Vagina (tissue), 2 donors: ENCODE measurements at regions not wholly inside any gene's neighbourhood (a gene's known extent, or its start where the extent isn't known, plus 50 kb on each side); places are given as distances from the start of the nearest gene placed in this dataset.

Experiments used
- DNase-seq, 2 donors: peaks; one replicate each; pipeline ENCODE4 v3.0.0-alpha.2; 2017; ENCODE audit errors: extremely low spot score in 2 of 2
- H3K27ac ChIP-seq: fragments of 200-600 bp; sonication (generic); one replicate; pipeline ENCODE4 v1.5.1; 2019
- H3K27me3 ChIP-seq: fragments of 200-600 bp; sonication (generic); one replicate; pipeline ENCODE4 v1.5.1; 2019
- H3K36me3 ChIP-seq, 2 donors: fragments of 200-600 bp; sonication (generic); one replicate each; pipeline ENCODE4 v1.5.1; 2017 to 2019
- H3K4me1 ChIP-seq: fragments of 200-600 bp; sonication (generic); one replicate; pipeline ENCODE4 v1.5.1; 2019
- H3K4me3 ChIP-seq, 2 donors: fragments of 200-600 bp; sonication (generic); 1 replicate in 1 of 2; 2 replicates in 1 of 2; pipeline ENCODE4 v1.5.1; 2016 to 2019
- H3K9me3 ChIP-seq: fragments of 200-600 bp; sonication (generic); one replicate; pipeline ENCODE4 v1.5.1; 2019
- POLR2A ChIP-seq, 2 donors: fragments of 450-650 bp; IDR thresholded peaks; one replicate each; pipeline ENCODE4 v1.6.1; 2017; ENCODE audit warnings: antibody characterized with exemption in 2 of 2, mild to moderate bottlenecking in 2 of 2, moderate library complexity in 2 of 2
- POLR2AphosphoS5 ChIP-seq, 2 donors: sonication (generic); formaldehyde crosslinking; IDR thresholded peaks; one replicate each; pipeline ENCODE4 v1.9.0; 2017; ENCODE audit warnings: antibody characterized with exemption in 2 of 2, mild to moderate bottlenecking in 2 of 2, low read depth in 1 of 2; ENCODE audit not compliant: insufficient read depth in 1 of 2
- intact Hi-C: fragments of 100-400 bp; cut with DNase I; formaldehyde crosslinking; loops from one replicate; pipeline ENCODE4 v1.15.1; 2023
- TF ChIP-seq, protein P1 (sequence below), 3 experiments: fragments of 450-650 bp in 2 of 3; fragments of 200-600 bp in 1 of 3; sonication (generic) in 1 of 3; IDR thresholded peaks; one replicate each; pipeline ENCODE4 v1.5.1; 2017 to 2019; ENCODE audit warnings: antibody characterized with exemption in 3 of 3, mild to moderate bottlenecking in 2 of 3, moderate library complexity in 2 of 3

DNA sequence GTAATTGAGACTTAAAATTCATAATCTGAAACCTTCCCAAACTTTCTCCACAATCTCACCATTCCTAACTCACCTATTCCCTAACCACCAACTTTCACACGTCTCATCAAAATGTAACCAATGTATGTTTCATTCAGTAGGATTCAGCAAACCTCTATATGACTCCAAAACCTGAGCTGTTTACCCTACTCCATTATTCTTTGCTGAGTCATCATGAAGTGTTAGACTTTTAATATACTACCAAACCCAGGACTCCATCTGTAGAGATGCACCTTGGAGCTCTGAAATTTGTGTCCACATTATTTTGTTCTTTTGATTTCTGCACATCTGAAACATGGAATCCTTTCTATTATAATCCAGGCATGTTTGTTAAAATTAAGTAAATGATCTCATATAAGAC is 727.0 kb upstream of the PIK3C3 start:
- no peaks in the 10 kb centered on the region for H3K9me3 ChIP-seq
- no peaks in the 10 kb centered on the region for H3K36me3 ChIP-seq
- H3K4me3 ChIP-seq: no peak overlapping the region
- no peak for TF ChIP-seq POLR2AphosphoS5 (IDR thresholded peaks at IDR 0.05; ENCODE audit: insufficient read depth in 1 of 2, low read depth in 1 of 2)
- TF ChIP-seq, protein P1, sequence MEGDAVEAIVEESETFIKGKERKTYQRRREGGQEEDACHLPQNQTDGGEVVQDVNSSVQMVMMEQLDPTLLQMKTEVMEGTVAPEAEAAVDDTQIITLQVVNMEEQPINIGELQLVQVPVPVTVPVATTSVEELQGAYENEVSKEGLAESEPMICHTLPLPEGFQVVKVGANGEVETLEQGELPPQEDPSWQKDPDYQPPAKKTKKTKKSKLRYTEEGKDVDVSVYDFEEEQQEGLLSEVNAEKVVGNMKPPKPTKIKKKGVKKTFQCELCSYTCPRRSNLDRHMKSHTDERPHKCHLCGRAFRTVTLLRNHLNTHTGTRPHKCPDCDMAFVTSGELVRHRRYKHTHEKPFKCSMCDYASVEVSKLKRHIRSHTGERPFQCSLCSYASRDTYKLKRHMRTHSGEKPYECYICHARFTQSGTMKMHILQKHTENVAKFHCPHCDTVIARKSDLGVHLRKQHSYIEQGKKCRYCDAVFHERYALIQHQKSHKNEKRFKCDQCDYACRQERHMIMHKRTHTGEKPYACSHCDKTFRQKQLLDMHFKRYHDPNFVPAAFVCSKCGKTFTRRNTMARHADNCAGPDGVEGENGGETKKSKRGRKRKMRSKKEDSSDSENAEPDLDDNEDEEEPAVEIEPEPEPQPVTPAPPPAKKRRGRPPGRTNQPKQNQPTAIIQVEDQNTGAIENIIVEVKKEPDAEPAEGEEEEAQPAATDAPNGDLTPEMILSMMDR (IDR thresholded peaks at IDR 0.05): no peak
- H3K27me3 ChIP-seq: no peaks in the 10 kb centered on the region
- no peak overlapping the region for H3K27ac ChIP-seq
- H3K4me1 ChIP-seq: no peaks in the 10 kb centered on the region
- intact Hi-C loops: no loop called here
- no peak for DNase-seq

DNA sequence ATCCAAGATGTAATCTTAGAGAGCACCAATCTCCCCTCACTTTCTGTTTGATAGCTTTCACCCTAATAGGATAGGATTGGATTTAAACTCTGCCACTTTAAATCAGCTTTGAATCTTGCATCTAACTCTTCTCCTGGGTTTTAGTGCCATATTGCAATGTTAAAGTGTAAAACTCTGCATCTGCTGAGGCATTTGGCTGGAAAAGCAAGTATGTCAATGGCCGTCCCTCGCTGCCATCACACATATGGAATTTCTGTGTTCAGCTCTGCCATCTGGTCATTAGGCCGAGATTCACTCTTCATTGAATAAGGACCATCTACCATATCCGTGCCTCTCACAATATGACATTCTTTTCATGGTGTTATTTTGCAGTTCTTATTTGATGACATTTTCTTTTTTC is 728.1 kb upstream of the PIK3C3 start:
- Histone ChIP-seq H3K27me3 (no peaks in the 10 kb centered on the region), H3K4me3 (no peak overlapping the region), H3K36me3 (no peaks in the 10 kb centered on the region), H3K4me1 (no peaks in the 10 kb centered on the region), H3K9me3 (no peaks in the 10 kb centered on the region), H3K27ac (no peak overlapping the region)
- TF ChIP-seq, protein P1 (IDR thresholded peaks at IDR 0.05): no peak
- TF ChIP-seq POLR2AphosphoS5 (IDR thresholded peaks at IDR 0.05; ENCODE audit: insufficient read depth in 1 of 2, low read depth in 1 of 2) (no peak), POLR2A (IDR thresholded peaks at IDR 0.05) (no peak)
- no peak for DNase-seq
- intact Hi-C loops: no loop called here

DNA sequence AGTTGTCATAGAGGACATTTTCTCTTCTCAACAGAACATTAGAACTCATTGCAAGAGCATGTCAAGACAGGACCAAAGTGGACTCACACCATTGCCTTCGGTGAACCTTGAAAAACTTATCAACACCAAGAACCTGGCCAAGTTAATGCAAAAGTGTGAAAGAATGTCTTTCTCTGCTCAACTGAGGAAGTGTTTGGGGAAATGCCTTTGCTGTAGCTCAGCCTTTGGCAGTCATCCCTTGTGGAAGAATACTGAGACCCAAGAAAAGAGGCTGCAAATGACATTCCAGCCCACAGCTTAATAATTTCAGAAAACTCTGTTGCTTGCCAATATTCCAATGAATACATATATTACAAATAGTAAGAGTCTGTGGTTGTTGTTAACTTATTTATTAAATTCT is 728.8 kb upstream of the PIK3C3 start:
- TF ChIP-seq, protein P1 (IDR thresholded peaks at IDR 0.05): no peak
- no peak for TF ChIP-seq POLR2AphosphoS5 (IDR thresholded peaks at IDR 0.05; ENCODE audit: insufficient read depth in 1 of 2, low read depth in 1 of 2)
- TF ChIP-seq POLR2A (IDR thresholded peaks at IDR 0.05): no peak
- Histone ChIP-seq H3K4me1 (no peaks in the 10 kb centered on the region), H3K9me3 (no peaks in the 10 kb centered on the region), H3K27me3 (no peaks in the 10 kb centered on the region), H3K4me3 (no peak overlapping the region), H3K27ac (no peak overlapping the region), H3K36me3 (no peaks in the 10 kb centered on the region)
- no peak for DNase-seq
- intact Hi-C loops: no loop called here

DNA sequence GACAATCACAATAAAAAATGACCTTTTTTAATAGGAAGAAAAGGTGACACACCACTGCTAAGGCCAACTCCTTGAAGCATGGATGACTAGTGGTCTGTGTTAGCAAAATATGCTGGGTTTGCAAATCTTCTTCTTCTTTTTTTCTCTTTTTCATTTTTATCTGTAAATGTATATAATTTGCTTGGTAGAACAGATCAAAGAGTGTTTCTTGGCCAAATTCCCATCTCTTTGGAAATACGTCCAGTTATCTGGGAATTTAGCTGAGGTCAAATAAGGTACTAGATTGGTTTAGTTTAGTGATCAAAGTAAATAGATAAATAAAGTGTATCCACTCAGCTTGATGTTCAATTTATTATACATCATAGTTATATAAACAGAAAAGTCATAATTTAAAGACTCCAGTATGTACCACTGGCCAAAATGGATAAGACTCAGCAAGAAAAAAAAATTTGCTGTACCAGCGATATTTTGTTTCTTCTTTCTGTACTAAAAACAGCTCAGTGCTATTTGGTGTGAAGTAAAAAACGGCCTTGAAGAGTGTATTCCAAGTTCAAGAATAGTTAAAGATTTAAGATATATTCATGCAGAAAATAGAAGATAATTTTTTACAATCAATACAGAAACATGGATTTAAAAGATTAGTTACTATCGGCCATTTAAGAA is 738.6 kb upstream of the PIK3C3 start:
- intact Hi-C loops: no loop called here
- Histone ChIP-seq H3K4me3 (no peak overlapping the region), H3K36me3 (no peaks in the 10 kb centered on the region), H3K4me1 (no peaks in the 10 kb centered on the region), H3K9me3 (no peaks in the 10 kb centered on the region), H3K27me3 (no peaks in the 10 kb centered on the region), H3K27ac (no peak overlapping the region)
- no peak for DNase-seq
- TF ChIP-seq POLR2A (IDR thresholded peaks at IDR 0.05): no peak
- no peak for TF ChIP-seq POLR2AphosphoS5 (IDR thresholded peaks at IDR 0.05; ENCODE audit: insufficient read depth in 1 of 2, low read depth in 1 of 2)
- TF ChIP-seq, protein P1 (IDR thresholded peaks at IDR 0.05): no peak

DNA sequence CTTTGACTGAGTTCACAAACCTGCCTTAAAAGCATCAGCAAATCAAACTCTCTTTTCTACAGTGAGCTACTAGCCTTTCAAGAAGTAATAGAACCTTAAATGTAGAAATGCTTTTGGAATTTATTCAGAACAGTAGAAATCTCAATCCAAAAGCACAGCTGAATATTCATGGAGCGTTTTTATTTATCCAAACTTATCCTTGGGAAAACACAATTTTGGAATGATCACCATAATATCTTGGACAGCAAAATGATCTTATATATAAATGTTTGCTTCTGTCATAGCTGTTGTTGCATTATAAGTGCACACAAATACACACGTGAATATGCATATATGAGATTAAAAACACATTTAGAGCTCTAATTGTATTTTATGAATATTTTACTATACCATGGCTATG is 747.3 kb upstream of the PIK3C3 start:
- Histone ChIP-seq H3K4me3 (no peak overlapping the region), H3K27ac (no peak overlapping the region), H3K4me1 (no peaks in the 10 kb centered on the region), H3K9me3 (no peaks in the 10 kb centered on the region), H3K27me3 (no peaks in the 10 kb centered on the region), H3K36me3 (no peaks in the 10 kb centered on the region)
- DNase-seq: no peak
- TF ChIP-seq, protein P1 (IDR thresholded peaks at IDR 0.05): no peak
- TF ChIP-seq POLR2AphosphoS5 (IDR thresholded peaks at IDR 0.05; ENCODE audit: insufficient read depth in 1 of 2, low read depth in 1 of 2): no peak
- no peak for TF ChIP-seq POLR2A (IDR thresholded peaks at IDR 0.05)
- intact Hi-C loops: no loop called here
